ENCODE measurements at regions not wholly inside any gene's neighbourhood (a gene's known extent, or its start where the extent isn't known, plus 50 kb on each side); places are given as distances from the start of the nearest gene placed in this dataset.

- peak in 1 of 2 donors; percentile 9 for DNase-seq
- Histone ChIP-seq H3K4me1 (ENCODE audit: control insufficient read depth, insufficient read depth, low read length) (no peaks in the 10 kb centered on the region), H3K27me3 (ENCODE audit: control insufficient read depth, insufficient read depth, low read length) (no peaks in the 10 kb centered on the region), H3K27ac (ENCODE audit: low read length) (no peak overlapping the region), H3K9me3 (ENCODE audit: control insufficient read depth, low read depth, low read length) (no peaks in the 10 kb centered on the region), H3K36me3 (ENCODE audit: control insufficient read depth, insufficient read depth, low read length) (no peaks in the 10 kb centered on the region), H3K4me3 (ENCODE audit: low read length) (no peak overlapping the region)
- WGBS (ENCODE audit: insufficient coverage, low lambda C conversion rate) = no CpG with 5 or more reads among the region's 3 CpGs
These were observed 917.9 kb downstream of the OLFM4 start for GRCh38 chr13:53946500-53946899.

- no peaks in the 10 kb centered on the region for H3K36me3 ChIP-seq (ENCODE audit: control insufficient read depth, insufficient read depth, low read length)
- DNase-seq = no peak
- H3K4me3 ChIP-seq (ENCODE audit: low read length) = no peak overlapping the region
- H3K27ac ChIP-seq (ENCODE audit: low read length) = no peak overlapping the region
- WGBS (ENCODE audit: insufficient coverage, low lambda C conversion rate) = 20% methylated on average over 1 of the region's 2 CpGs
- no peaks in the 10 kb centered on the region for H3K4me1 ChIP-seq (ENCODE audit: control insufficient read depth, insufficient read depth, low read length)
- H3K27me3 ChIP-seq (ENCODE audit: control insufficient read depth, insufficient read depth, low read length) = no peaks in the 10 kb centered on the region
- no peaks in the 10 kb centered on the region for H3K9me3 ChIP-seq (ENCODE audit: control insufficient read depth, low read depth, low read length)
These were observed 924.6 kb downstream of the OLFM4 start for GRCh38 chr13:53953183-53953582.
